Ovary (tissue), 7 donors: ENCODE measurements at regions not wholly inside any gene's neighbourhood (a gene's known extent, or its start where the extent isn't known, plus 50 kb on each side); places are given as distances from the start of the nearest gene placed in this dataset.
"Not testable (repeated sequence)": the region's sequence is repeated elsewhere in the genome, so short reads cannot be mapped to it uniquely, and the experiment has no call there.

Experiments
- DNase-seq, 5 donors: peaks; one replicate each; pipeline ENCODE4 v3.0.0-alpha.2; 2019 to 2020
- H3K27ac ChIP-seq, 2 donors: fragments of 200-600 bp; one replicate each; pipeline versions ENCODE4 v1.5.1 to v1.8.0; 2019 to 2022
- H3K27me3 ChIP-seq: fragments of 200-600 bp; one replicate; pipeline ENCODE4 v1.8.0; 2022
- H3K36me3 ChIP-seq: fragments of 200-600 bp; sonication (generic); one replicate; pipeline ENCODE4 v1.5.1; 2019
- H3K4me1 ChIP-seq: one replicate; pipeline ENCODE4 v1.8.1; 2013; ENCODE audit warnings: mild to moderate bottlenecking, moderate library complexity; ENCODE audit not compliant: insufficient read depth
- H3K4me3 ChIP-seq: fragments of 200-600 bp; sonication (generic); one replicate; pipeline ENCODE4 v1.5.1; 2017
- H3K9me3 ChIP-seq, 2 donors: fragments of 200-600 bp in 1 of 2; sonication (generic) in 1 of 2; one replicate each; pipeline versions ENCODE4 v1.5.1 to v1.8.1; 2013 to 2019; ENCODE audit warnings: mild to moderate bottlenecking in 1 of 2, moderate library complexity in 1 of 2
- CTCF ChIP-seq, 3 donors: fragments of 450-650 bp in 2 of 3; fragments of 200-600 bp in 1 of 3; IDR thresholded peaks; one replicate each; pipeline versions ENCODE4 v1.5.1 to v1.8.0; 2016 to 2022; ENCODE audit warnings: antibody characterized with exemption in 3 of 3, mild to moderate bottlenecking in 1 of 3
- EP300 ChIP-seq: sonication (generic); formaldehyde crosslinking; IDR thresholded peaks from one replicate; pipeline ENCODE4 v1.6.1; 2017; ENCODE audit warnings: antibody characterized with exemption
- POLR2A ChIP-seq: fragments of 450-650 bp; IDR thresholded peaks from one replicate; pipeline ENCODE4 v1.6.1; 2017; ENCODE audit warnings: antibody characterized with exemption, mild to moderate bottlenecking, moderate library complexity
- WGBS, 3 donors: extraction: QIAGEN DNeasy Blood & Tissue Kit in 1 of 3; methylation state at CpG; one replicate each; pipeline versions ENCODE4 v1.1.5 to v1.1.7; 2013 to 2017; 5-methylcytosine and 5-hydroxymethylcytosine counted together
- intact Hi-C, 4 donors: fragments of 100-400 bp; cut with DNase I; formaldehyde crosslinking; loops; one replicate each; pipeline versions ENCODE4 v1.11.0 to v1.15.1; 2022 to 2023
- donor health status: DM: no; HTN: no; CAD: no; lungs with moderate emphysema.
- donor health status: DM: no; HTN: no; CAD: no.
- donor health status: Bipolar disorder and iron deficiency.
- donor health status: DM: no; HTN: no; CAD: no.
- donor health status: DM: yes; HTN: yes; CAD: no.

- 52 to 59% (median 54%) methylated on average over 5 of the region's 5 CpGs for WGBS, 3 donors
- not testable (repeated sequence) for DNase-seq, H3K4me1 ChIP-seq
Measured at GRCh38 chr1:147103416-147104155, 68.7 kb downstream of the PRKAB2 start.

GRCh38 chr1:147099192-147099591 lies 73.1 kb downstream of the PRKAB2 start:
- TF ChIP-seq POLR2A = no peak
- TF ChIP-seq CTCF (IDR thresholded peaks at IDR 0.05) = no peak
- no peak for TF ChIP-seq EP300
- no peaks in the 10 kb centered on the region for H3K4me1 ChIP-seq
- H3K36me3 ChIP-seq = no peaks in the 10 kb centered on the region
- H3K9me3 ChIP-seq = no peaks in the 10 kb centered on the region
- DNase-seq = no peak
- H3K27me3 ChIP-seq = no peaks in the 10 kb centered on the region
- intact Hi-C loops = no loop called here
- H3K27ac ChIP-seq = no peak overlapping the region
- 66 to 73% (median 69%) methylated on average over 6 of the region's 6 CpGs for WGBS, 3 donors
- no peak overlapping the region for H3K4me3 ChIP-seq

More at GRCh38 chr1:147103416-147104155, 68.7 kb downstream of the PRKAB2 start:
- H3K36me3 ChIP-seq, H3K27ac ChIP-seq, H3K27me3 ChIP-seq, H3K4me3 ChIP-seq, intact Hi-C loops, H3K9me3 ChIP-seq: not testable (repeated sequence)

GRCh38 chr1:147098338-147098973 lies 73.8 kb downstream of the PRKAB2 start:
- WGBS, 3 donors = 59 to 69% (median 62%) methylated on average over 11 of the region's 11 CpGs
- H3K9me3 ChIP-seq, H3K36me3 ChIP-seq, H3K27ac ChIP-seq, H3K4me1 ChIP-seq, H3K27me3 ChIP-seq, H3K4me3 ChIP-seq, intact Hi-C loops, DNase-seq: not testable (repeated sequence)

- TF ChIP-seq POLR2A (no peak), EP300 (no peak), CTCF (IDR thresholded peaks at IDR 0.05) (no peak)
- Histone ChIP-seq H3K9me3 (no peaks in the 10 kb centered on the region), H3K4me3 (no peak overlapping the region), H3K36me3 (no peaks in the 10 kb centered on the region), H3K4me1 (no peaks in the 10 kb centered on the region), H3K27me3 (no peaks in the 10 kb centered on the region), H3K27ac (no peak overlapping the region)
- 77 to 86% (median 84%) methylated on average over 4 of the region's 4 CpGs for WGBS, 3 donors
- intact Hi-C loops = no loop called here
- no peak for DNase-seq
Measured at GRCh38 chr1:147095691-147096090, 76.6 kb downstream of the PRKAB2 start.

GRCh38 chr1:147091801-147092200 lies 80.5 kb downstream of the PRKAB2 start:
- H3K27ac ChIP-seq = no peak overlapping the region
- no peaks in the 10 kb centered on the region for H3K27me3 ChIP-seq
- intact Hi-C loops = no loop called here
- no peaks in the 10 kb centered on the region for H3K36me3 ChIP-seq
- no peak overlapping the region for H3K4me3 ChIP-seq
- TF ChIP-seq EP300 (no peak), POLR2A (no peak), CTCF (IDR thresholded peaks at IDR 0.05) (no peak)
- WGBS, 3 donors = 83 to 87% (median 83%) methylated on average over 2 of the region's 2 CpGs
- no peaks in the 10 kb centered on the region for H3K4me1 ChIP-seq
- peaks cover 0 to 2% of the 10 kb centered on the region in 2 donors for H3K9me3 ChIP-seq
- no peak for DNase-seq
